ENCODE measurements at regions not wholly inside any gene's neighbourhood (a gene's known extent, or its start where the extent isn't known, plus 50 kb on each side); places are given as distances from the start of the nearest gene placed in this dataset.
"Not testable (repeated sequence)": the region's sequence is repeated elsewhere in the genome, so short reads cannot be mapped to it uniquely, and the experiment has no call there.

GRCh38 chrX:110519906-110520452 lies 161.3 kb downstream of the RTL9 start:
- no peak for ATAC-seq
- Histone ChIP-seq H3K36me3 (replicated peaks in 1 of 2; ENCODE audit: control insufficient read depth in 1 of 2, insufficient read depth in 2 of 2, low read length in 2 of 2) (no peaks in the 10 kb centered on the region), H4K20me1 (ENCODE audit: insufficient read depth, low read length) (no peaks in the 10 kb centered on the region), H3K4me2 (ENCODE audit: low read depth, low read length) (no peak overlapping the region), H3K27ac (ENCODE audit: extremely low read length, insufficient read depth, low read length) (no peak overlapping the region), H3K27me3 (ENCODE audit: control insufficient read depth in 1 of 2, insufficient read depth in 2 of 2, low read length in 2 of 2) (no peaks in the 10 kb centered on the region), H3K4me3 (replicated peaks in 1 of 3; ENCODE audit: insufficient read depth in 1 of 3, low read depth in 2 of 3, low read length in 3 of 3) (no peak overlapping the region), H3K79me2 (ENCODE audit: insufficient read depth, low read length) (no peaks in the 10 kb centered on the region), H3K9me3 (ENCODE audit: low read length) (no peaks in the 10 kb centered on the region), H2AFZ (ENCODE audit: low read length) (no peak overlapping the region), H3K9ac (ENCODE audit: insufficient read depth, low read depth, low read length) (no peak overlapping the region), H3K4me1 (ENCODE audit: insufficient read depth, low read length) (no peaks in the 10 kb centered on the region)
- no peak for DNase-seq (ENCODE audit: low spot score)
- TF ChIP-seq ZBTB37 (CRISPR knock-in tag; IDR thresholded peaks at IDR 0.05), result no peak
- TF ChIP-seq MNT (IDR thresholded peaks at IDR 0.05), result 0 out of 2 replicates have a peak, but pooled peaks have one; percentile 3
- ChIA-PET CTCF (ENCODE audit: low intra/inter-chr PET ratio, low total read pairs) (no interaction called here), POLR2A (no interaction called here)
- in situ Hi-C loops (cut with HindIII; ENCODE audit: extremely low pct_ligation_motif_present, low pct_unique_long_range_greater_than_20kb), result no loop called here
- no TSS peak for BruUV-seq (replicated peaks)
- intact Hi-C loops (cut with micrococcal nuclease; ENCODE audit: unreplicated experiment), result no loop called here
- WGBS (ENCODE audit: low lambda C conversion rate), result 31% methylated on average over 7 of the region's 7 CpGs
- no peak for FAIRE-seq

- H3K27me3 ChIP-seq (ENCODE audit: control insufficient read depth in 1 of 2, insufficient read depth in 2 of 2, low read length in 2 of 2); H2AFZ ChIP-seq (ENCODE audit: low read length); intact Hi-C loops (cut with micrococcal nuclease; ENCODE audit: unreplicated experiment); CTCF ChIA-PET (ENCODE audit: low intra/inter-chr PET ratio, low total read pairs); H3K36me3 ChIP-seq (replicated peaks in 1 of 2; ENCODE audit: control insufficient read depth in 1 of 2, insufficient read depth in 2 of 2, low read length in 2 of 2); DNase-seq (ENCODE audit: low spot score); ATAC-seq; H3K4me3 ChIP-seq (replicated peaks in 1 of 3; ENCODE audit: insufficient read depth in 1 of 3, low read depth in 2 of 3, low read length in 3 of 3); in situ Hi-C loops (cut with HindIII; ENCODE audit: extremely low pct_ligation_motif_present, low pct_unique_long_range_greater_than_20kb); H3K4me2 ChIP-seq (ENCODE audit: low read depth, low read length); H3K27ac ChIP-seq (ENCODE audit: extremely low read length, insufficient read depth, low read length); H3K4me1 ChIP-seq (ENCODE audit: insufficient read depth, low read length); H4K20me1 ChIP-seq (ENCODE audit: insufficient read depth, low read length); BruUV-seq (replicated peaks); H3K79me2 ChIP-seq (ENCODE audit: insufficient read depth, low read length); POLR2A ChIA-PET; H3K9ac ChIP-seq (ENCODE audit: insufficient read depth, low read depth, low read length); H3K9me3 ChIP-seq (ENCODE audit: low read length): not testable (repeated sequence)
- 26% methylated on average over 11 of the region's 13 CpGs for WGBS (ENCODE audit: low lambda C conversion rate)
- FAIRE-seq, result peak; percentile 86
These were observed 162.0 kb downstream of the RTL9 start for GRCh38 chrX:110520652-110521051.

All from HepG2 (cell line).